Endothelial cell of hepatic sinusoid (primary cell): ENCODE measurements at regions not wholly inside any gene's neighbourhood (a gene's known extent, or its start where the extent isn't known, plus 50 kb on each side); places are given as distances from the start of the nearest gene placed in this dataset.
"Not testable (repeated sequence)": the region's sequence is repeated elsewhere in the genome, so short reads cannot be mapped to it uniquely, and the experiment has no call there.

ENCODE experiments used
- in situ Hi-C: cut with HindIII; loops from 2 replicates; pipeline ENCODE4 v1.10.0; 2017; ENCODE audit warnings: low sequenced_read_pairs

DNA sequence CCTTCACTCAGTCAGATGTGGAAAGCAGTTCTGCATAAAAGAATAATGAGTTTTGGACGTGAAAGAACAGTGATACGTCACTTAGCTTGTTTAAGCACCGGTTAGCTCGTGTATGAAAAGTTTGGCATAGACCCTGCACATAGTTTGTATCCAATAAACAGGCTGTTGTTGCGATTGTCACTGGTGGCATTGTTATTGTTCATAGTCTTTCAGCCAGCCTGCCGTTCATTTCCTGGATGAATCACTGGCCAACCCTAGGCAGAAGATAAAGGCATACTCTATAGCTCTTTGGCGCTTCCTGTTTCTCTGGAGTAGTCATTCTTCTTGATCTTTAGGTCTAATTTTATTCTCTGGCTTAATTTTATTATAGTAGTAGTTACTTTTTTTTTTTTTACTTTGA, 57.8 kb upstream of the ANKRD30A start:
- in situ Hi-C loops, result no loop called here

DNA sequence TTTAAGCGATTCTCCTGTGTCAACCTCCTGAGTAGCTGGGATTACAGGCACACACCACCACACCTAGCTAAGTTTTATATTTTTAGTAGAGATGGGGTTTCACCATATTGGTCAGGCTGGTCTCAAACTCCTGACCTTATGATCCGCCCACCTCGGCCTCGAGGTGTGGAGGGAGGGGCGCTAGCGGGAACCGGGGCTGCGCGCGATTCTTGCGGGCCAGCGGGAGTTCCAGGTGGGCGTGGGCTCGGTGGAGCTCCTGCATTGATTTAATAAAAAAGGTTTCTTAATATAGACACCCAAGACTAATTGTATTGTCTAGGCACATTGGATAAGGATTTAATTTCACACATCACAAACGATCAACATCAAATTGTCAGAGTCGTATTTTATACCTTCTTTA, 63.1 kb upstream of the ANKRD30A start:
- in situ Hi-C loops, result not testable (repeated sequence)

DNA sequence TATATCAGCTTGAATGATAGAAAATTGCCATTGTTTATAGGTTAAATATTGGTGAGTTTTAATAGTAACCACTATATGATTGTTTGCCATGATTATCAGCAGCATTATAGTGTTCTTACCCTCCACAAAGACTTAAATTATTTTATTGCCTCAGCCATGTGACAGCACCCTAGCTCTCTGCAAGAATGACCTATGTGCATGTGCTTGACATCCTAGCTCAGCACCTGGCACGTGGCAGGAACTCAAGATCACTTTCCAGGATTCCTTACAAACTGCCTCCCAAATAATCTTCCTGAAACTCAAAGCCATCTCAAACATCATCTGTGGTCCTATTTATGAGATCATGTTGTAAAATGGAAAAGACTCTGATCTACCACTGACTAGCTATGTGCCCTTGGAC, 68.1 kb upstream of the ANKRD30A start:
- in situ Hi-C loops, result no loop called here

DNA sequence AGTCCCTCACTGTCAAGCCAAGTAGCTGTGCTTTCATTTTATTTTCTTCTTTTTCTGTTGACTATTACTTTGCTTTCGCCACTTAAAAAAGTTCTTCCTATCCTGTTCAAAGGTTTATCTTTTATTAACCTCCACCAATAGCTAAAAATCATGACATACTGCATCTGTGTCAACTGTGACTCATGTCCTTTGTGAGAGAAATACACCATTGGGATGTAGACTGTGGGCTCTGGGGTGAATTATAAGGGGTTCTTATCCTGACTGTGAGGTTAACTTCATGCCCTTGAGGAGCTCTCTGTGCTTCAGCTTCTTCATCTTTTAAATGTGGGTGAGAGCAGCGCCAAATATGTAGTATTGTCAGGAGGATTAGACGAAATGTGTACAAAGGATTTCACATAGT, 71.9 kb upstream of the ANKRD30A start:
- in situ Hi-C loops, result no loop called here

DNA sequence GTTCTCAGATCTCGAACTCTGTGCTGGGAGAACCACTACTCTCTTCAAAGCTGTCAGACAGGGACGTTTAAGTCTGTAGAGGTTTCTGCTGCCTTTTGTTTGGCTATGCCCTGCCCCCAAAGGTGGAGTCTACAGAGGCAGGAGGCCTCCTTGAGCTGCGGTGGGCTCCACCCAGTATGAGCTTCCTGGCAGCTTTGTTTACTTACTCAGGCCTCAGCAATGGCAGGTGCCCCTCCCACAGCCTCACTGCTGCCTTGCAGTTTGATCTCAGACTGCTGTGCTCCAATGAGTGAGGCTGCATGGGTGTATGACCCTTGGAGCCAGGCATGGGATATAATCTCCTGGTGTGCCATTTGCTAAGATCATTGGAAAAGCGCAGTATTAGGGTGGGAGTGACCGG, 75.4 kb upstream of the ANKRD30A start:
- in situ Hi-C loops, result not testable (repeated sequence)

DNA sequence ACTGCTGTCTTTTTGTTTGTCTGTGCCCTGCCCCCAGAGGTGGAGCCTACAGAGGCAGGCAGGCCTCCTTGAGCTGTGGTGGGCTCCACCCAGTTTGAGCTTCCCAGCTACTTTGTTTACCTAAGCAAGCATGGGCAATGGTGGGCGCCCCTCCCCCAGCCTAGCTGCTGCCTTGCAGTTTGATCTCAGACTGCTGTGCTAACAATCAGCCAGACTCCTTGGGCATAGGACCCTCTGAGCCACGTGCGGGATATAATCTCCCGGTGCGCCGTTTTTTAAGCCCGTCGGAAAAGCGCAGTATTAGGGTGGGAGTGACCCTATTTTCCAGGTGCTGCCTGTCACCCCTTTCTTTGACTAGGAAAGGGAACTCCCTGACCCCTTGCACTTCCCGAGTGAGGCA, 81.1 kb upstream of the ANKRD30A start:
- in situ Hi-C loops, result not testable (repeated sequence)

DNA sequence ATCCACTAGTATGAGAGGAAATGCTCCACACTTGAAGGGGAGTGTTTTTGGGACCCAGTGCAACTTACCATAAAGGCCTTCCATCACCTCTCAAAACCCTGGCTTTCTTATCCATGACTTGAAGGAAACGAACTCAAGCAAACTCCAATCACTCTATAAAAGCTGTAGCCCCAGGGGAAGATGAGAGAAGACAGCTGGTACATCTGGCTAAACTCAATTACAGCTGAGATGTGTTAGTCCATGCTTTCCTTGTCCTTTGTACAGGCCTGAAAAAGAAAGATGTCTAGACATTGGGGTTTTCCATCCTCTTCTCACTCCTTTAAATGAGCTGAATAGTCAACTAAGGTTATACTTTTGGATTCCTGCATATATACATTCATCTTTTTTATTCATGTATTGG, 89.5 kb upstream of the ANKRD30A start:
- in situ Hi-C loops, result no loop called here

DNA sequence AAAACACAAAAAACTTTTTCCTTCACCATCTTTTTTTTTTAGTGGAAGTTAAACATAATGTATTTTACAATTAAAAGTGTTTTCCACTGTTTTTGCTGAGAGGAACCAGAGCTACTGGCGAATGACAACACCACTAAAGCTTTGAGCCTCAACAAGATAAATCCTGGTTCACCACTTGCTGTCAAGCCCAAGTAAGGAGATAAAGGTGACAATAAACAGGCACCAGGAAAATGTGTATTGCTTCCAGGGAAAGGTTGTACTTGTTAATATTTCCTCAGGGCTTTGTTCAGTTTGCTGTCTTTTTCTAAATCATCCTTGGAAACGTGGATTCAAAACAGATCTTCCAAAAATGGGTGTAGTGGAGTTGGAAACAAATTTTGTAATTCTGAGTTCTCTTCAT, 109.9 kb upstream of the ANKRD30A start:
- in situ Hi-C loops, result no loop called here

DNA sequence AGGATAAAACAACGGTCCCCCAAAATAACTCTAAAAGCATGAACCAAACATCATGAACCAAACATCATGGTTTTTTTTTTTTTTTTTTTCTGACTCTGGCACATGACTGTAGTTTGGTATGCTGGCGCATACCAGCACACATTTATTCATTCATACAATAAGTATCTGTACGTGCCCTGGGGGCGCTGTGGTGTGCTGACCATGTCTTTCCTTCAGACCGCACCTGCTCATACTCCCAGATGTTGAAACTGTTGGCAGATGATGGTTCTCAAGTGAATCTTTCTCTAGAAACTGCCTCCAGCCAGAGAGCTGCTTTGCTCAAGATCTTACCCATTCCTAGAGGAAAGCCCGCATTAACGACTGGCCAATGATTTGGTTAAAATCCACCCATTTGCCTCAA, 114.7 kb upstream of the ANKRD30A start:
- in situ Hi-C loops, result no loop called here

DNA sequence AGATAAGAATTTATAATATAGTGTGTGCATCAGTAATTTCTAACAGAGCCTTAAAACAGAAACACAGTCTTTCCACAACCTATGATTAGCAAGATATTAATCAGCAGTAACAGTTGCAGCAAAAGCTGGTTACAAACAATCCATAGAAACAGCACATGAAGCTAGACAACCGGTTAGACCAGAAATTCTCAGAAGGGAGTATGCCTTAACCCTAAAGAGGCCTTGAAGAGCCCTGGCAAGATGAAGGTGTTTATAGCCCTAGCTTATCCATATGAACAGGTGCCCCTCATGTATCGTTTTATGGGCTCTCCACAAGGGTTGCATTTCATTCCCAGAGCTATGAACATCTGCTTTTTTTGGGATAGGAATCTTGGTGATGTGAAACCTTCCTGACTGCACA, 117.1 kb upstream of the ANKRD30A start:
- in situ Hi-C loops, result not testable (repeated sequence)

DNA sequence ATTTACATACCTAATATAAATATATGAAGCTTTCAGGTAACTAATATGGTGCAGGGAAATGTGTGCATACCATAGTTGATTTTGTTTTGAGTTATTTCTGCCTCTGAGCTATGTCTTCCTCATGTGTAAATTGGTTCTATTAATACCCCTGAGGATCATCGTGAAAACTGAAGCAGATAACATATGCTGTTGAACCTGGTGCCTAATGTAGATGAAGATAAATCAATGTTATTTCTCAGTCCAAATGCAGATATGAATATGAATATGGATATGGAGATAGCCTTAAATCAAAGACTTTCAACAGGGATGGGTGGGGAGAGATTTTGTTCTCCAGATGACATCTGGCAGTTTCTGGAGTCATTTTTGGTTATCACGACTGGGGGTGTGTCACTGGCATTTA, 122.3 kb upstream of the ANKRD30A start:
- in situ Hi-C loops, result no loop called here

DNA sequence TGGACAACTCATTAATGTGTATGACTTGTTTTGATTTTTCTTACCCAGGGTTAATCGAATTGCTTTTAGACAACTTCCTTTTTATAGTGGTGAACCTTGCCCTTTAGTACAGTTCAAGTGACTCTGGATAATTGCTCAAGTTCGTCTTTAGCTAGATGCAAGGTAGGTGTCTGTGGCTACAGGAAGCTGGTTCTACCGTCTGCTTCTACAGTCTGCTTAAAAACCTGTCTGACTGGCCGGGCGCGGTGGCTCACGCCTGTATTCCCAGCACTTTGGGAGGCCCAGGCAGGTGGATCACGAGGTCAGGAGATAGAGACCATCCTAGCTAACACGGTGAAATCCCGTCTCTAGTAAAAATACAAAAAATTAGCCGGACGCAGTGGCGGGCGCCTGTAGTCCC, 129.6 kb upstream of the ANKRD30A start:
- in situ Hi-C loops, result not testable (repeated sequence)

DNA sequence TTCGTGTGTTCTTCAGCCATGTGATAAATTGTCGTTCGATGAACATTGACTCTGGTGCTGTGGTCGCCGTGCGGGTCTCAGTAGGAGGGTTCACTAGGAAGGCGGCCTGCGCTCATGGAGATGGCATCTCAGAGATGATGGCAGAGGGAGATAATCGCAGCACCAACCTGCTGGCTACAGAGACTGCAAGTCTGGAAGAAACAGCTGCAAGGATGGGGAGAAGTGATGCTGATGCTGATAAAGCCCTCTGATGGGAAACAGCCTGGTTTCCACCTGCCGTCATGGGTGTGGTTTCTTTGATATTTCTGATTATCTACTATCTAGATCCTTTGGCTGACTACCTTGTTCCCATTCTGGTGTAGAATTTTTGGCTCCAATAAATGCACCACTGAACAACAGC, 130.5 kb upstream of the ANKRD30A start:
- in situ Hi-C loops, result no loop called here

DNA sequence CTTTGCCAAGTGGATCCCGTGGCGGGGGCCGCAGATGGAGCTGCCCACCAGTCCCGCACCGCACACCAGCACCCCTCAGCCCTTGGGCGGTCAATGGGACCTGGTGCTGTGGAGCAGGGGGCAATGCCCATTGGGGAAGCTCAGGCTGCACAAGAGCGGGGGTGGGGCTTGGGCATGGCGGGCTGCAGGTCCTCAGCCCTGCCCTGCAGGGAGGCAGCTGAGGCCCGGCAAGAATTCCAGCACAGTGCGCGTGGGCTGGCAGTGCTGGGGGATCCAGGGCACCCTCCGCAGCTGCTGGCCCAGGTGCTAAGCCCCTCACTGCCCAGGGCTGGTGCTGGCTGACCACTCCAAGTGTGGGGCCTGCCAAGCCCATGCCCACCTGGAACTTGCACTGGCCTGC, 136.2 kb upstream of the ANKRD30A start:
- in situ Hi-C loops, result no loop called here

DNA sequence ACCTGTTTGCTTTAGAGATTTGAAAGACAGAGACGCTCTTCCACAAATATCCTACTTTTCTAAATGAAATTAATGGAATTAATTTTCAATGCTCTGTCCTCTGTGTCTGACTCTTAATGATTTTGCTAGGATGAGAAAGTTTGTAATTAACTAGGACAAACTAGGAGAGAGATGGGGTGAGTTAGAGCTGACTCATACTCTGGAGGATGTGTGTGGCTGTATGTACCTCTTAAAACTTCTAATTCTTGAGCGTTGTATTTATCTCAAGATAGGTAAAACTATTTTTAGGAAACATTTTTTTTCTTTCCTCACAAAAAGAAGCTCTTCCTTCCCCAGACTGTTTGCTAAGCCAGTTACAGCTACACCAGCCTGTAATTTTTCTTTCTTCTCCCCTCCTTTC, 178.8 kb upstream of the ANKRD30A start:
- in situ Hi-C loops, result no loop called here

DNA sequence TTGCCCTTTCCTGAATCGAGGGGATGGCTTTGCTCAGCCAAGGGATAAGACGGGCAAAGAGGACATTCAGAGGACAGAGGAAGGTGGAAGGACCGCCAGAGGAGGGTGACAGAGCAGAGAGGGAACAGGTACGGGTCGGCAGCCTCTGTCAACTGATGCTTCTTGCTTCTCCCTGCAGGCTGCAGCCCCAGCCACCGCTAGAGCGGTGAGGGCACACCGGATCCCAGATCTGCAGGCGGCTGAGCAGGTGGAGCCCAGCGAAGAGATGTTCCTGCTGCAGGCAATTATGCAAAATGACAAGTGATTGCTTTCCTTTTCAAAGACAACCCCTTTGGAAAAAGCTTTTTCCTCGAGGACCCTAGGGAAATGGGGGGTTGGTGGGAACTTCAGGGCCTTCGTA, 181.9 kb upstream of the ANKRD30A start:
- in situ Hi-C loops, result no loop called here

DNA sequence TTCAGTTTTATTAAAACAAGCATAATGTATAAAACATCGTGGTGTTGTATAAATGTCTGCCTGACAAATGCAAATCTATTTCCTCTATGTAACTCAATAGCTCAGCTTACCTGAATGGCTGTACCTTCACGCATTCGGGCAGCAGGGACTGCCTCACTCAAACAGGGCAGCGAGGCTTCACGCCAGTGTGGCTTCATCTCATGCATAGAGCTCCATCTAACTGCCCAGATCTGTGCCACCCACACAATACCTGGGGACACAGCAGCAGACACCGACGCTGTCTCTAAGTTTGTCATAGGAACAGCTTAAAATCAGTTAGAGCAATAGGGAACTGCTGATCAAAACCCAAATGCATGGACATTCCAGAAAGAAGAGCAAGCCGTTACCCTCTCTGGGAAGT, 182.8 kb upstream of the ANKRD30A start:
- in situ Hi-C loops, result no loop called here

DNA sequence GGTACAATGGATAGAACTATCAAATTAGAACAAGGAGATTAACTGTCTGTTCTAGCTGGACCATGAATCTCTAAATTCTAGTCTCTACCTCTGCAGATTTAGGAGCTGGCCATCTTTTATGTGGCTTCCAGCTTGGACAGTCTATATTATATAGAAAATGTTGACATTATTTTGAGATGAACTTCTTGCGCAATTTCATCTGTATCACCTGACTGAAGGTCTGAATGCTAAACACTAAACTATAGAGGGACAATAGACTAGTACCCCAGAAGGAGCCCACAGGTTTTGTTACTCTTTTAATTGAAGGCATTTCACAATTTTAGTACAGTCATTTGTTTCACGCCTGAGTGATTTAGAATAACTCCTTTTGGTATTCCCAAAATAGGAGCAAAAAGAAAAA, 222.4 kb upstream of the ANKRD30A start:
- in situ Hi-C loops, result no loop called here

DNA sequence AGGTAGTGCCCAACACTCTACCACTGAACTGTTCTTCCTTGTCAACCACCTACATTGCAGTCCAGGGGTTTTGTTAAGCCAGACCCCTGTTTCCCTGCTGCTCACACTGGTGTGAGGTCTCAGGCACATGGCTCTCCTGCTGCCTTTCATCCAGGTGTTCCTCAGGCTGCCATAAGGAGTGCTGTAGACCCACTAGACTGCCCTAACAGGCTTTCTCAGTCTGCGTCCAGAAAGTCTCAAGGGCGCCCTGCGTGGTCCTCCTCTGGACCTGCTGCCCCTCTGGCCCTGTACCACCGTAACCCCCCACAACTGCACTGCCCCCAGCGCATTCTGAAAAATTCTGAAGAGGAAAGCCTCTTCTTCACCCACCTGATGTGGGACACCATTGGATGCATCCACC, 225.7 kb upstream of the ANKRD30A start:
- in situ Hi-C loops, result no loop called here

DNA sequence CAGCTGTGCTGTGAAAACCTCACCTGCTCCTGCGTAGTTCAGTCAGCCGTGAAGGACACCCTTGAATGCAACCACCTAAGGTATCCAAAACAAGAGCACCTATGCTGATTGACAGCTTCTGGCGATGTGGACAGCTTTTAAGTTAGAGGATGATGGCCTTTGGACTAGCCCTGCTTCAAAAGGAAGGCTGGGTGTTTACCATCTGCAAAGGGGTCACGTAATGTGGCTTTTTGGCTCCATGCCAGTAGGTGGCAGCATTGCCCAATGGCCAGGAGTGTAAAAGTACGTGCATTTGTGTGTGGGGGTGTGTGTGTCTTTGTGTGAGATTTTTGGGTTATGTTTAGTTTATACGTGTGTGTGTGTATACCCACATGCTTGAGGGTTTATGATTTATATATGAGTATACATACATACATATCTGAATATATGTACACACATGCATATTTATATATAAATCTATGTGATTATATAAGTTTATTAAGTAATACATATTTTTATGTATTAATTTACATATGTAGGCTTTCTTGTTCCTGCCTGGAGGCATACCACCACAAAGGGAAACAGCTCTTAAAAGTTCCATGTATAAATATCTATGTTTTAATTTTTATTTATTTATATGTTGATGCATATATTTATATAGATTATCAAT, 236.3 kb upstream of the ANKRD30A start:
- in situ Hi-C loops, result no loop called here

DNA sequence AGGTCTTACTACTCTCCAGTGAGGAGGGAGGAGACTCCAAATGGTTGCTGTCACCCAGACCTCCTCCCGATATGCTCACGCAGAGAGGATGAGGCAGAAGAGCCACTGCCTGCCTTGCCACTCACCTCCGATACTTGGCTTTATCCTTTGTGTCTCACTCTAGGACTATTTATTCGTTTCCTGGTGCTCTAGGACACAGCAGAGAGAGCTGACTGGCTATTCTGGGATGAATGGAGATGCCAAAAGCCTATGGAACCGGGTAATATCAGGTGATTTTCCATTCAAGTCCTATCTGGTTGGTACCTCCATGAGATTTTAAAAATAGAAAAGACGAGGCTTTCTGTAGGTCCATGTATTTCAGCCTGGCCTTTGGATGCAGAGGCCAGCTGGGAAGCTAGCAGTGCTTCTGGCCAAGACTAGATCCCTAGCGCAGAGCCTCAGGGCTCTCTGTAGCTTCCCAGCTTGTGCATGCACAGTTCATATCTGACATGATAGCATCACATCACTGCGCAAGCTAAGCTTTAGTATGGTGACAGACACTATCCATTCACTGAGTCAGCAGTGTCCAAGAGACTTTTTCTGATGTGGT, 239.0 kb upstream of the ANKRD30A start:
- in situ Hi-C loops, result no loop called here

DNA sequence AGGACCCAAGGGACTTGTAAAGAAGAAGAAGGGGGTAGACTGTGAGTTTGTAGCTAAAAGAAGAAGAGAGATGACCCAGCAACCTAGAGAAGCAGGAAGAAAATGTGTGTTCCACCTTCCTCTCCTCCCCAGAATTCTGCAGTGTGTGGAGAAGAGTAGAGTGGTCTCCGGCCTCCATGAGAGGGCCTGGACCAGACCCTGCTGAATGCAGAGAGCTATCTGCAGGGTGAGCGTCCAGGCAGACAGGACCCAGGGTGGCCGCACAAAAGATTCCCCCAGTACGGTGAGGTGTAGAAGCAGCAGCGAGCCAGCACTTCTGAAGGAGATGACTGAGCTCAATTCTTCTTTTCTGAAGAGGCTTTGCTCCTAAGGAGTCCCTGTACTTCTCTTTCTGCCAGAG, 239.7 kb upstream of the ANKRD30A start:
- in situ Hi-C loops, result no loop called here

DNA sequence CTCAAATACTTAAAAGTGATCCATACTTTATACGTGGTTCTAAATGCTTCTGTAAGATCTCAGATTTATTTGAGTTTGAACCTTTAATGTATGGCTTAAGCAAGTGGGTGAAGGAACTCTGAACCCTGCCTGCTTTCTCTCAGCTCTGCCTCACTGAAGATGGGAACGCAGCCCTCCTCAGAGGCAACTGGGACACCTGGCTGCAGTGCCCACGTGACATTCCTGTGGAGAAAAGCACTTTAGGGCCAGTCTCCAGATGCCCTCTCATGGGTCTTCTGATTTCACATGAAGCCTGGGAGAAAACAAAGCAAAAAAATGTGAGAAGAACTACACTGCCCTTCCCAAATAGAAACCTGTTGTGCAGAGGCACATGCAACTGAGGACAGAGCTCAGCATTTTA, 242.6 kb upstream of the ANKRD30A start:
- in situ Hi-C loops, result no loop called here
